MM.1S (cell line): ENCODE measurements at regions not wholly inside any gene's neighbourhood (a gene's known extent, or its start where the extent isn't known, plus 50 kb on each side); places are given as distances from the start of the nearest gene placed in this dataset.

Experiments
- DNase-seq: peaks from one replicate; pipeline ENCODE4 v3.0.0-alpha.2; 2015
- H2AFZ ChIP-seq: fragments of 300-600 bp; sonication (generic); 2 replicates; pipeline ENCODE4 v1.6.0; 2016; ENCODE audit warnings: antibody characterized with exemption, low read length
- H3F3A ChIP-seq: fragments of 300-600 bp; sonication (generic); 2 replicates; pipeline ENCODE4 v1.6.1; 2016; ENCODE audit warnings: mild to moderate bottlenecking, antibody characterized with exemption, low read length, moderate library complexity, mixed read lengths; ENCODE audit not compliant: insufficient read depth
- H3K27ac ChIP-seq: fragments of 300-600 bp; sonication (generic); 2 replicates; pipeline ENCODE4 v1.5.1; 2016; ENCODE audit warnings: mild to moderate bottlenecking, low read length
- H3K27me3 ChIP-seq: fragments of 300-600 bp; sonication (generic); replicated peaks from 2 replicates; pipeline ENCODE4 v1.6.0; 2016; ENCODE audit warnings: low read length; ENCODE audit not compliant: insufficient read depth
- H3K36me3 ChIP-seq: fragments of 300-600 bp; sonication (generic); replicated peaks from 2 replicates; pipeline ENCODE4 v1.6.1; 2016; ENCODE audit warnings: mild to moderate bottlenecking, low read length, mixed read lengths; ENCODE audit not compliant: insufficient read depth
- H3K4me1 ChIP-seq: fragments of 300-600 bp; sonication (generic); 2 replicates; pipeline ENCODE4 v1.6.1; 2016; ENCODE audit warnings: low read length, mixed read lengths
- H3K4me2 ChIP-seq: fragments of 300-600 bp; sonication (generic); 2 replicates; pipeline ENCODE4 v1.6.0; 2016; ENCODE audit warnings: low read depth, low read length
- H3K4me3 ChIP-seq: fragments of 300-600 bp; sonication (generic); 2 replicates; pipeline ENCODE4 v1.5.1; 2016; ENCODE audit warnings: low read length, mixed read lengths
- H3K79me2 ChIP-seq: fragments of 300-600 bp; sonication (generic); 2 replicates; pipeline ENCODE4 v1.6.1; 2016; ENCODE audit warnings: mixed run types, low read length, mixed read lengths
- H3K9ac ChIP-seq: fragments of 300-600 bp; sonication (generic); 2 replicates; pipeline ENCODE4 v1.6.1; 2016; ENCODE audit warnings: low read length, mixed read lengths
- H3K9me2 ChIP-seq: fragments of 300-600 bp; sonication (generic); replicated peaks from 2 replicates; pipeline ENCODE4 v1.6.1; 2016; ENCODE audit warnings: mild to moderate bottlenecking, low read length, mixed read lengths; ENCODE audit not compliant: insufficient read depth
- H3K9me3 ChIP-seq: fragments of 300-600 bp; sonication (generic); replicated peaks from 2 replicates; pipeline ENCODE4 v1.6.1; 2016; ENCODE audit warnings: mild to moderate bottlenecking, low read length, mixed read lengths; ENCODE audit not compliant: insufficient read depth
- H4K20me1 ChIP-seq: fragments of 300-600 bp; sonication (generic); 2 replicates; pipeline ENCODE4 v1.6.1; 2016; ENCODE audit warnings: mild to moderate bottlenecking, low read length, moderate library complexity, mixed read lengths; ENCODE audit not compliant: insufficient read depth
- EZH2 ChIP-seq: fragments of 300-600 bp; sonication (generic); optimal IDR thresholded peaks from 2 replicates; pipeline ENCODE3; 2017; ENCODE audit warnings: low read depth, mild to moderate bottlenecking, antibody characterized with exemption, low read length, mixed read lengths
- EZH2phosphoT487 ChIP-seq: fragments of 300-600 bp; sonication (generic); IDR thresholded peaks from 2 replicates; pipeline ENCODE4 v1.6.1; 2018; ENCODE audit warnings: antibody characterized with exemption, low read length
- TF ChIP-seq, protein P1 (sequence below): fragments of 300-600 bp; sonication (generic); IDR thresholded peaks from 2 replicates; pipeline ENCODE4 v1.5.1; 2016; ENCODE audit warnings: antibody characterized with exemption, low read length, mixed read lengths

GRCh38 chr3:84755860-84756259 lies 202.9 kb upstream of the CADM2 start:
- no peak overlapping the region for H3K27ac ChIP-seq
- no peaks in the 10 kb centered on the region for H3K27me3 ChIP-seq
- no peak overlapping the region for H3K4me3 ChIP-seq
- no peak overlapping the region for H3K4me2 ChIP-seq
- no peaks in the 10 kb centered on the region for H3F3A ChIP-seq
- no peaks in the 10 kb centered on the region for H3K4me1 ChIP-seq
- no peaks in the 10 kb centered on the region for H3K36me3 ChIP-seq
- H3K9me3 ChIP-seq, result no peaks in the 10 kb centered on the region
- H3K79me2 ChIP-seq, result no peaks in the 10 kb centered on the region
- TF ChIP-seq, protein P1, sequence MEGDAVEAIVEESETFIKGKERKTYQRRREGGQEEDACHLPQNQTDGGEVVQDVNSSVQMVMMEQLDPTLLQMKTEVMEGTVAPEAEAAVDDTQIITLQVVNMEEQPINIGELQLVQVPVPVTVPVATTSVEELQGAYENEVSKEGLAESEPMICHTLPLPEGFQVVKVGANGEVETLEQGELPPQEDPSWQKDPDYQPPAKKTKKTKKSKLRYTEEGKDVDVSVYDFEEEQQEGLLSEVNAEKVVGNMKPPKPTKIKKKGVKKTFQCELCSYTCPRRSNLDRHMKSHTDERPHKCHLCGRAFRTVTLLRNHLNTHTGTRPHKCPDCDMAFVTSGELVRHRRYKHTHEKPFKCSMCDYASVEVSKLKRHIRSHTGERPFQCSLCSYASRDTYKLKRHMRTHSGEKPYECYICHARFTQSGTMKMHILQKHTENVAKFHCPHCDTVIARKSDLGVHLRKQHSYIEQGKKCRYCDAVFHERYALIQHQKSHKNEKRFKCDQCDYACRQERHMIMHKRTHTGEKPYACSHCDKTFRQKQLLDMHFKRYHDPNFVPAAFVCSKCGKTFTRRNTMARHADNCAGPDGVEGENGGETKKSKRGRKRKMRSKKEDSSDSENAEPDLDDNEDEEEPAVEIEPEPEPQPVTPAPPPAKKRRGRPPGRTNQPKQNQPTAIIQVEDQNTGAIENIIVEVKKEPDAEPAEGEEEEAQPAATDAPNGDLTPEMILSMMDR, result no peak
- TF ChIP-seq EZH2phosphoT487 (no peak), EZH2 (no peak)
- no peaks in the 10 kb centered on the region for H3K9me2 ChIP-seq
- no peaks in the 10 kb centered on the region for H4K20me1 ChIP-seq
- H3K9ac ChIP-seq, result no peak overlapping the region
- DNase-seq, result no peak
- H2AFZ ChIP-seq, result no peak overlapping the region

DNA sequence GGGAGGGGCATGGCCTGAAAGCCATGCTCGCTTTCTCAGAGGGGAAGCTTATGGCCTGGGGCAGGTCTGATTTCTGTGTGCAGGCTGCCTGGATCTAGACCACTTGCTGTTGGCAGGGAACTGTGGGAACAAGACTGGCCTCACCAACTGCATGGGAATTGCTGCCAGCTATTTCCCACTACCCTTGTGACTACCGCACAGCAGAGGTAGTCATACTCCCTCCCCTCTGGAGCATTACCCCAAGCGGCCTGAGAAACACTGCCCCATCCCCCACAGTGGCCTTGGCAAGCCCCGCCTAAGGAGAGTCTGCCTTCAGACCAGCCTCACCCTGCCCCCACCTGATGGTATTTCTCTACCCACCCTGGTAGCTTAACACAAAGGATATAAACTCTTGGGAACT lies 199.4 kb upstream of the CADM2 start:
- TF ChIP-seq EZH2 (no peak), EZH2phosphoT487 (no peak)
- TF ChIP-seq, protein P1, result no peak
- no peaks in the 10 kb centered on the region for H3K36me3 ChIP-seq
- H3K4me3 ChIP-seq, result no peak overlapping the region
- no peak overlapping the region for H3K9ac ChIP-seq
- no peaks in the 10 kb centered on the region for H3K9me3 ChIP-seq
- H3K79me2 ChIP-seq, result no peaks in the 10 kb centered on the region
- no peaks in the 10 kb centered on the region for H4K20me1 ChIP-seq
- no peaks in the 10 kb centered on the region for H3K9me2 ChIP-seq
- H3K4me1 ChIP-seq, result no peaks in the 10 kb centered on the region
- H3K4me2 ChIP-seq, result no peak overlapping the region
- no peak for DNase-seq
- H3K27ac ChIP-seq, result no peak overlapping the region
- H2AFZ ChIP-seq, result no peak overlapping the region
- no peaks in the 10 kb centered on the region for H3F3A ChIP-seq
- H3K27me3 ChIP-seq, result no peaks in the 10 kb centered on the region

- H3K27me3 ChIP-seq, result no peaks in the 10 kb centered on the region
- TF ChIP-seq, protein P1, result no peak
- no peak for TF ChIP-seq EZH2
- no peak for TF ChIP-seq EZH2phosphoT487
These were observed 185.9 kb upstream of the CADM2 start for GRCh38 chr3:84772841-84773240.

GRCh38 chr3:84783281-84783680 lies 175.5 kb upstream of the CADM2 start:
- Histone ChIP-seq H3K9ac (no peak overlapping the region), H3K27me3 (no peaks in the 10 kb centered on the region), H2AFZ (no peak overlapping the region), H3K4me1 (no peaks in the 10 kb centered on the region), H3K36me3 (no peaks in the 10 kb centered on the region), H3K4me2 (no peak overlapping the region), H3K79me2 (no peaks in the 10 kb centered on the region), H3F3A (no peaks in the 10 kb centered on the region), H3K9me2 (no peaks in the 10 kb centered on the region), H3K27ac (no peak overlapping the region), H3K9me3 (no peaks in the 10 kb centered on the region), H3K4me3 (no peak overlapping the region), H4K20me1 (no peaks in the 10 kb centered on the region)
- no peak for TF ChIP-seq EZH2
- DNase-seq, result no peak

More at GRCh38 chr3:84772841-84773240, 185.9 kb upstream of the CADM2 start:
- Histone ChIP-seq H3F3A (no peaks in the 10 kb centered on the region), H2AFZ (no peak overlapping the region), H3K4me2 (no peak overlapping the region), H3K9ac (no peak overlapping the region), H3K79me2 (no peaks in the 10 kb centered on the region), H4K20me1 (no peaks in the 10 kb centered on the region), H3K4me3 (no peak overlapping the region), H3K27ac (no peak overlapping the region), H3K36me3 (no peaks in the 10 kb centered on the region), H3K9me2 (no peaks in the 10 kb centered on the region), H3K4me1 (no peaks in the 10 kb centered on the region), H3K9me3 (no peaks in the 10 kb centered on the region)
- DNase-seq, result no peak
